Gastroesophageal sphincter (tissue), 3 donors: ENCODE measurements at regions not wholly inside any gene's neighbourhood (a gene's known extent, or its start where the extent isn't known, plus 50 kb on each side); places are given as distances from the start of the nearest gene placed in this dataset.

Source experiments
- CTCF ChIP-seq, 4 experiments: fragments of 200-600 bp in 2 of 4; fragments of 450-650 bp in 2 of 4; sonication (generic) in 1 of 4; IDR thresholded peaks; one replicate each; pipeline ENCODE4 v1.5.1; 2017 to 2019; ENCODE audit warnings: antibody characterized with exemption in 4 of 4, mild to moderate bottlenecking in 2 of 4, moderate library complexity in 2 of 4
- EP300 ChIP-seq: sonication (generic); formaldehyde crosslinking; IDR thresholded peaks from one replicate; pipeline ENCODE4 v1.6.1; 2017; ENCODE audit warnings: antibody characterized with exemption, mild to moderate bottlenecking
- POLR2A ChIP-seq, 2 donors: fragments of 450-650 bp; IDR thresholded peaks; one replicate each; pipeline ENCODE4 v1.6.1; 2017; ENCODE audit warnings: antibody characterized with exemption in 2 of 2, mild to moderate bottlenecking in 2 of 2, moderate library complexity in 1 of 2
- POLR2AphosphoS5 ChIP-seq: sonication (generic); formaldehyde crosslinking; IDR thresholded peaks from one replicate; pipeline ENCODE4 v1.6.1; 2017; ENCODE audit warnings: antibody characterized with exemption

DNA sequence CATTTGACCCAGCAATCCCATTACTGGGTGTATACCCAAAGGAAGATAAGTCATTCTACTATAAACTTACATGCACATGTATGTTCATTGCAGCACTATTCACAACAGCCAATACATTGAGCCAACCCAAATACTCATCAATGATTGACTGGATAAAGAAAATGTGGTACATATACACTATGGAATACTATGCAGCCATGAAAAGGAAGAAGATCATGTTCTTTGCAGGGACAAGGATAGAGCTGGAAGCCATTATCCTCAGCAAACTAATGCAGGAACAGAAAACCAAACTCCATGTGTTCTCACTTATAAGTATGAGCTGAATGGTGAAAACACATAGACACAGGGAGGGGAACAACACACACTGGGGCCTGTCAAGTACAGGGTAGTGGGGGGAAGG, 226.7 kb upstream of the HNMT start:
- TF ChIP-seq CTCF (IDR thresholded peaks at IDR 0.05): no peak
- no peak for TF ChIP-seq EP300
- TF ChIP-seq POLR2A (IDR thresholded peaks at IDR 0.05): no peak
- no peak for TF ChIP-seq POLR2AphosphoS5
